ENCODE measurements at regions not wholly inside any gene's neighbourhood (a gene's known extent, or its start where the extent isn't known, plus 50 kb on each side); places are given as distances from the start of the nearest gene placed in this dataset.
"Not testable (repeated sequence)": the region's sequence is repeated elsewhere in the genome, so short reads cannot be mapped to it uniquely, and the experiment has no call there.

- H3K4me1 Mint-ChIP-seq: peaks cover 5% of the 10 kb centered on the region
- no peak overlapping the region for H3K4me3 Mint-ChIP-seq
- TF ChIP-seq CTCF (conservative IDR thresholded peaks at IDR 0.05): no peak
- H3K27me3 Mint-ChIP-seq (ENCODE audit: low read depth): no peaks in the 10 kb centered on the region
- no peaks in the 10 kb centered on the region for H3K36me3 Mint-ChIP-seq (ENCODE audit: low read depth)
- no peak overlapping the region for H3K27ac Mint-ChIP-seq (ENCODE audit: unreplicated experiment)
- DNase-seq (ENCODE audit: low read depth, low spot score): no peak
- H3K9me3 Mint-ChIP-seq: peaks cover under 1% of the 10 kb centered on the region
Observed at GRCh38 chr2:65914244-65914786, 481.9 kb upstream of the SPRED2 start.

GRCh38 chr2:65913813-65914212 is 481.4 kb upstream of the SPRED2 start:
- H3K27ac Mint-ChIP-seq (ENCODE audit: unreplicated experiment): no peak overlapping the region
- H3K9me3 Mint-ChIP-seq: peaks cover under 1% of the 10 kb centered on the region
- no peak for DNase-seq (ENCODE audit: low read depth, low spot score)
- H3K4me3 Mint-ChIP-seq: no peak overlapping the region
- H3K27me3 Mint-ChIP-seq (ENCODE audit: low read depth): no peaks in the 10 kb centered on the region
- H3K4me1 Mint-ChIP-seq: peaks cover 3% of the 10 kb centered on the region
- TF ChIP-seq CTCF (conservative IDR thresholded peaks at IDR 0.05): no peak
- no peaks in the 10 kb centered on the region for H3K36me3 Mint-ChIP-seq (ENCODE audit: low read depth)

DNA sequence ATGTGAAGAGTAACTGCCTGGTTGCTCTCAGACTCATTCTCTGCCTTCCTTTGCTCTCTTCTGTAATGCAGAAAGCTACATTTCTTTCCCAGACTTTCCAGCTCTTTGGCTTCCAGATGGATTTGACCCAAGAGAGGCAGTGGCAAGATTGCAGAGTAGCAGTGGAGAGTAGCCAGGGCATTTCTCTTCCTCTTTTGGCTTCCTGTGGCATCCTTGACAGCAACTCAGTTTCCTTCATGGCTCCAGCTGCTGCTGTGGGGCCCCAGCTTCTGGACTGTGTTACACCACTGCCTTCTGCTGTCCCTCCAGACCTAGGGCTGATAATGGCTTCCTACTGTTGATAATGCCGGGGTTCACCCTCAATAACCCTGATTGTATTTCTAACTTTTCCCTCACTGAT is 469.4 kb upstream of the SPRED2 start:
- Mint-ChIP-seq H3K4me3 (no peak overlapping the region), H3K9me3 (peaks cover 6% of the 10 kb centered on the region), H3K27ac (ENCODE audit: unreplicated experiment) (no peak overlapping the region), H3K4me1 (no peaks in the 10 kb centered on the region), H3K36me3 (ENCODE audit: low read depth) (peaks cover 2% of the 10 kb centered on the region), H3K27me3 (ENCODE audit: low read depth) (no peaks in the 10 kb centered on the region)
- DNase-seq (ENCODE audit: low read depth, low spot score): no peak
- TF ChIP-seq CTCF (conservative IDR thresholded peaks at IDR 0.05): no peak

- Mint-ChIP-seq H3K4me3 (no peak overlapping the region), H3K9me3 (peaks cover 25% of the 10 kb centered on the region), H3K27me3 (ENCODE audit: low read depth) (no peaks in the 10 kb centered on the region), H3K36me3 (ENCODE audit: low read depth) (peaks cover 25% of the 10 kb centered on the region), H3K4me1 (no peaks in the 10 kb centered on the region), H3K27ac (ENCODE audit: unreplicated experiment) (no peak overlapping the region)
- no peak for TF ChIP-seq CTCF (conservative IDR thresholded peaks at IDR 0.05)
- DNase-seq (ENCODE audit: low read depth, low spot score): no peak
Observed at GRCh38 chr2:65896446-65896845, 464.0 kb upstream of the SPRED2 start.

DNA sequence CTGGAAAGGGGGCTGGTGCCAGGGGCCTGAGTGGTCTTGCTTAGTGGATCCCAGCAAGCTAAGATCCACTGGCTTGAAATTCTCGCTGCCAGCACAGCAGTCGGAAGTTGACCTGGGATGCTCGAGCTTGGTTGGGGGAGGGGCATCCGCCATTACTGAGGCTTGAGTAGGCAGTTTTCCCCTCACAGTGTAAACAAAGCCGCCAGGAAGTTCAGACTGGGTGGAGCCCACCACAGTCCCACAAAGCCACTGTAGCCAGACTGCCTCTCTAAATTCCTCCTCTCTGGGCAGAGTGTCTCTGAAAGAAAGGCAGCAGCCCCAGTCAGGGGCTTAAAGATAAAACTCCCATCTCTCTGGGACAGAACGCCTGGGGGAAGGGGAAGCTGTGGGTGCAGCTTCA is 457.7 kb upstream of the SPRED2 start:
- not testable (repeated sequence) for DNase-seq (ENCODE audit: low read depth, low spot score); H3K4me3 Mint-ChIP-seq; H3K27ac Mint-ChIP-seq (ENCODE audit: unreplicated experiment); H3K27me3 Mint-ChIP-seq (ENCODE audit: low read depth)
- Mint-ChIP-seq H3K36me3 (ENCODE audit: low read depth) (peaks cover 30% of the 10 kb centered on the region), H3K4me1 (peaks cover 13% of the 10 kb centered on the region), H3K9me3 (peaks cover 27% of the 10 kb centered on the region)

DNA sequence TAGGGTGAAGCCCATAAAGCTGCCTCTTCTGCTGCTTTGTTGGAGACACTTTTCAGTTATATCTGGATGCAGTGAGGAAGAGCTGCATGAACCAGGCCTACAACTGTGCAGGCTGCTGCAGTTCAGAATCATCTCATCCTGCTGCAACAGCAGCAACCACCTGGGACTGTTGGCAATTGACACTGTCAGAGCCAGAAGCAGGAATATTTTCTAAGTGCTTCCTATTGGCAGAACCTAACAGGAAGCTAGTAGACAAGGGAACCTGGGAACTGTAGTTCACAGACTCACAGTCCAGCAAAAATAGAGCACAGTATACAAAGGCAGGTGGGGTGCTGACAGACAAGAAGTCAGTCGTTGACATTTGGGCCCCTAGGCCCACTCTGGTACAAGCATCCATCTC is 452.9 kb upstream of the SPRED2 start:
- peaks cover 4% of the 10 kb centered on the region for H3K36me3 Mint-ChIP-seq (ENCODE audit: low read depth)
- no peak for TF ChIP-seq CTCF (conservative IDR thresholded peaks at IDR 0.05)
- peaks cover 7% of the 10 kb centered on the region for H3K9me3 Mint-ChIP-seq
- no peaks in the 10 kb centered on the region for H3K27me3 Mint-ChIP-seq (ENCODE audit: low read depth)
- no peak overlapping the region for H3K27ac Mint-ChIP-seq (ENCODE audit: unreplicated experiment)
- H3K4me3 Mint-ChIP-seq: no peak overlapping the region
- DNase-seq (ENCODE audit: low read depth, low spot score): no peak
- H3K4me1 Mint-ChIP-seq: peaks cover 13% of the 10 kb centered on the region

All from neural crest cell (in vitro differentiated cells).